ENCODE measurements at regions not wholly inside any gene's neighbourhood (a gene's known extent, or its start where the extent isn't known, plus 50 kb on each side); places are given as distances from the start of the nearest gene placed in this dataset.

DNA sequence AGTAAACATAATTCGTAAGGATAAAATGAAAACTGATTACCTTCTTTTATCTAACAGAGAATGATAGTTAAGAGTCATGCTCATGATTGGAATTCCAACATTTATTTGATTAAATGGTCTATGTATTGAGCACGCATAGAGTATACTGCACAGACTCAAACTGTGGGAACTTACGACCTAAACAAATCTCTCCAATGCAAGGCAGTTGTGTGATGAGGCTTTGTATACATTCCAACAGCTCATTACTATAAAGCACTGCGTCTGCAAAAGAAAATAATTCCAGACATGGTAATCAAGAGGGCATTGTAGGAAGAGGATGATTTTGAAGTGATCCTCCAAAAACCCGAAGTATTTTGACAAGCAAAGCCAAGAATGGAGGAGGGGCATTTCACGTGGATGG, 169.5 kb downstream of the NUFIP1 start:
- Mint-ChIP-seq H3K4me1 (ENCODE audit: unreplicated experiment) (peaks cover 37% of the 10 kb centered on the region), H3K4me3 (ENCODE audit: unreplicated experiment) (no peak overlapping the region), H3K27ac (ENCODE audit: unreplicated experiment) (no peak overlapping the region), H3K9me3 (ENCODE audit: unreplicated experiment) (no peaks in the 10 kb centered on the region), H3K36me3 (ENCODE audit: unreplicated experiment) (no peaks in the 10 kb centered on the region), H3K27me3 (ENCODE audit: unreplicated experiment) (no peaks in the 10 kb centered on the region)
- TF ChIP-seq, protein P1, sequence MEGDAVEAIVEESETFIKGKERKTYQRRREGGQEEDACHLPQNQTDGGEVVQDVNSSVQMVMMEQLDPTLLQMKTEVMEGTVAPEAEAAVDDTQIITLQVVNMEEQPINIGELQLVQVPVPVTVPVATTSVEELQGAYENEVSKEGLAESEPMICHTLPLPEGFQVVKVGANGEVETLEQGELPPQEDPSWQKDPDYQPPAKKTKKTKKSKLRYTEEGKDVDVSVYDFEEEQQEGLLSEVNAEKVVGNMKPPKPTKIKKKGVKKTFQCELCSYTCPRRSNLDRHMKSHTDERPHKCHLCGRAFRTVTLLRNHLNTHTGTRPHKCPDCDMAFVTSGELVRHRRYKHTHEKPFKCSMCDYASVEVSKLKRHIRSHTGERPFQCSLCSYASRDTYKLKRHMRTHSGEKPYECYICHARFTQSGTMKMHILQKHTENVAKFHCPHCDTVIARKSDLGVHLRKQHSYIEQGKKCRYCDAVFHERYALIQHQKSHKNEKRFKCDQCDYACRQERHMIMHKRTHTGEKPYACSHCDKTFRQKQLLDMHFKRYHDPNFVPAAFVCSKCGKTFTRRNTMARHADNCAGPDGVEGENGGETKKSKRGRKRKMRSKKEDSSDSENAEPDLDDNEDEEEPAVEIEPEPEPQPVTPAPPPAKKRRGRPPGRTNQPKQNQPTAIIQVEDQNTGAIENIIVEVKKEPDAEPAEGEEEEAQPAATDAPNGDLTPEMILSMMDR (IDR thresholded peaks at IDR 0.05), result no peak
- DNase-seq (ENCODE audit: extremely low spot score, unreplicated experiment), result no peak

DNA sequence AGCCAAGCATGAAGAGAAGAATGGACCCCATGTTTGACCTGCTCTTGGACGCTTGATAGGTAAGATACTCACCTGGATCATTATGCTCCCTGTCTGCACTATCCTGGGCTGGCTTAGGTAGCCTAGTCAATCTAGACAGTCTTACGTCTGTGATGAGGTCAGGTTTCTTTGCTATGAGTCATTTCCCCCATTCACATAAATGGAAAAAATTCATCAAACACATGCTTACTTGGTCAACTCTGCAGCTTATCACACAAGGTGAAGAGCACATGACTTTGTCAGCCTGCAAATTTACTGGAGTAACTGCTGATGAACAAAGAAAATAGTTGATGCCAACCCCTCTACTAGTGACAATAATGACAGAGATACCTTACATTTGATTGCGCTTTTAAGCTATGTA, 170.0 kb downstream of the NUFIP1 start:
- Mint-ChIP-seq H3K27ac (ENCODE audit: unreplicated experiment) (no peak overlapping the region), H3K9me3 (ENCODE audit: unreplicated experiment) (no peaks in the 10 kb centered on the region), H3K4me3 (ENCODE audit: unreplicated experiment) (no peak overlapping the region), H3K36me3 (ENCODE audit: unreplicated experiment) (no peaks in the 10 kb centered on the region), H3K4me1 (ENCODE audit: unreplicated experiment) (peaks cover 39% of the 10 kb centered on the region), H3K27me3 (ENCODE audit: unreplicated experiment) (no peaks in the 10 kb centered on the region)
- no peak for DNase-seq (ENCODE audit: extremely low spot score, unreplicated experiment)
- TF ChIP-seq, protein P1 (IDR thresholded peaks at IDR 0.05), result no peak

DNA sequence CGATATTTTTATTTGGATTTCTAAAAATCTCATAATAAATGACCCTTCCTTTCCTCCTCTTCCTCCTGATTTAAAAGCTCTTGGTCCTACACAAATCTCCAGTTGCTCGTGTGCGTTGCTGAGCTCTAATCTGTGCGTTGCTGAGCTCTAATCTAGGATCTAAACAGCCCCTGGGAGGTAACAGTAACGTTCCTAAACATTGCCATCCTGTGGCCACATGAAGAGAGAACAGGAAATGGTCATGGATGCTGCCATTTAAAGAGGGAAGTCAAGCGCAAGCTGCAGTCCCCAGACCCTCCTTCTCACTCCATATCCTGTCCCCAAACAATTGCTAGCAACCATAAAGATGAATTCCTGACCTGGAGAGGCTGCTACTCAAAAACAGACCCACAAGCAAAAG, 170.8 kb downstream of the NUFIP1 start:
- Mint-ChIP-seq H3K4me3 (ENCODE audit: unreplicated experiment) (no peak overlapping the region), H3K27me3 (ENCODE audit: unreplicated experiment) (no peaks in the 10 kb centered on the region), H3K27ac (ENCODE audit: unreplicated experiment) (no peak overlapping the region), H3K9me3 (ENCODE audit: unreplicated experiment) (peaks cover 3% of the 10 kb centered on the region), H3K36me3 (ENCODE audit: unreplicated experiment) (no peaks in the 10 kb centered on the region), H3K4me1 (ENCODE audit: unreplicated experiment) (peaks cover 46% of the 10 kb centered on the region)
- TF ChIP-seq, protein P1 (IDR thresholded peaks at IDR 0.05), result peak; percentile 41
- no peak for DNase-seq (ENCODE audit: extremely low spot score, unreplicated experiment)

DNA sequence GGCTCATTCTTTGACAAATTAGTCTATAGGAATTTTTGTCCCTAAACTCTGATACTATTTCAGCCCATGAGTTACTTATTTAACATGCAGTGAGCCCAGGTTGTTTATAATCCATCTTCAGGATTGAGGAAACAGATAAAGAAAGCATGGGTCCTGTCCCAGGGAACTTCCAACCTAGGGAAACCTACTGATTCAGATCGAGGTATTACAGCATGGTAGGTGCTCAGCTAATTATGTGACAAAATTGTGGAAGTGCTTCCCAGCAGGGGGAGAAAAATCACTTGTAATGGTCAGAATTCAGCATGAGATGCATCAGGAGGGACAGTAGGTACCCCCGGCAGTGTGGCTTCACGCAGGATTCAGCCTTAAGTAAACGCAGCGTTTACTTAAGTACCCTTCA, 171.3 kb downstream of the NUFIP1 start:
- no peak for DNase-seq (ENCODE audit: extremely low spot score, unreplicated experiment)
- Mint-ChIP-seq H3K9me3 (ENCODE audit: unreplicated experiment) (peaks cover 3% of the 10 kb centered on the region), H3K27me3 (ENCODE audit: unreplicated experiment) (no peaks in the 10 kb centered on the region), H3K36me3 (ENCODE audit: unreplicated experiment) (no peaks in the 10 kb centered on the region), H3K4me3 (ENCODE audit: unreplicated experiment) (no peak overlapping the region), H3K4me1 (ENCODE audit: unreplicated experiment) (peaks cover 50% of the 10 kb centered on the region), H3K27ac (ENCODE audit: unreplicated experiment) (peak overlapping the region; percentile 47)
- TF ChIP-seq, protein P1 (IDR thresholded peaks at IDR 0.05), result no peak

DNA sequence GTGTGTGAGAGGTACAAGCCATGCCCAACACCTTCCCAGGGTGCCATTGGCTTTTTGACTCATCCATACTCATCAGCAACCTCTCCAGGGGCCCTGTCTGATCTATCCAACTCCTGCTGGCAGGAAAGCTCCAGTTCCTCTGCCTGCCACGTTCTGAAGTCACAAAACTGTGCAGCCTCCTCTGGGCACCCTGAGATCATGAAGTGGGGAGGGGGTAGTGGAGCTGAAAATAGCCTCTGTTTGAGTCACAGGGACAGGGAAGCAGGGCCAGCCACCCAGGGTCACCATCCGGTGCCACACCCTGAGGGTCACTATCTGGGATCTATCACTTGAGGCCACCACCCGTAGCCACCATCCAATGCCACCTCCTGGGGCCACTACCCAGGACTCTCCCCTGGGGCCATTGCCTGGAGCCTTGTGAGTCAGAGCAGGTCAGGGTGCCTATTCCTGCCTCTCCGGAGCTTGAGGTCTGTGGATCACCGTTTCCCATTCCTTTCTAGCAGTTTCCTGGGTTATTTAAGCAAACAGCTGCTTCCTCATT, 172.1 kb downstream of the NUFIP1 start:
- Mint-ChIP-seq H3K9me3 (ENCODE audit: unreplicated experiment) (peaks cover 3% of the 10 kb centered on the region), H3K27me3 (ENCODE audit: unreplicated experiment) (no peaks in the 10 kb centered on the region), H3K27ac (ENCODE audit: unreplicated experiment) (peak overlapping the region; percentile 47), H3K4me1 (ENCODE audit: unreplicated experiment) (peaks cover 58% of the 10 kb centered on the region), H3K4me3 (ENCODE audit: unreplicated experiment) (no peak overlapping the region), H3K36me3 (ENCODE audit: unreplicated experiment) (no peaks in the 10 kb centered on the region)
- no peak for DNase-seq (ENCODE audit: extremely low spot score, unreplicated experiment)
- TF ChIP-seq, protein P1 (IDR thresholded peaks at IDR 0.05), result no peak

All from osteocyte (in vitro differentiated cells).